GM23248 (cell line): ENCODE measurements at regions not wholly inside any gene's neighbourhood (a gene's known extent, or its start where the extent isn't known, plus 50 kb on each side); places are given as distances from the start of the nearest gene placed in this dataset.

ENCODE experiments used
- DNase-seq: peaks from one replicate; pipeline ENCODE4 v3.0.0-alpha.2; 2015
- H2AFZ ChIP-seq: fragments of 200-600 bp; sonication (generic); 2 replicates; pipeline ENCODE4 v1.6.1; 2016; ENCODE audit warnings: antibody characterized with exemption
- H3F3A ChIP-seq: fragments of 200-600 bp; sonication (generic); 2 replicates; pipeline ENCODE4 v1.6.1; 2016; ENCODE audit warnings: mild to moderate bottlenecking, antibody characterized with exemption, mixed run types; ENCODE audit not compliant: insufficient read depth
- H3K27ac ChIP-seq: fragments of 200-600 bp; sonication (generic); 2 replicates; pipeline ENCODE4 v1.5.1; 2016; ENCODE audit warnings: mild to moderate bottlenecking
- H3K27me3 ChIP-seq: fragments of 200-600 bp; sonication (generic); replicated peaks from 2 replicates; pipeline ENCODE4 v1.6.1; 2016; ENCODE audit warnings: mild to moderate bottlenecking; ENCODE audit not compliant: insufficient read depth
- H3K36me3 ChIP-seq: fragments of 200-600 bp; sonication (generic); 2 replicates; pipeline ENCODE4 v1.6.1; 2016; ENCODE audit warnings: low read depth, mild to moderate bottlenecking
- H3K4me1 ChIP-seq: fragments of 200-600 bp; sonication (generic); 2 replicates; pipeline ENCODE4 v1.6.1; 2016; ENCODE audit warnings: mild to moderate bottlenecking; ENCODE audit not compliant: insufficient read depth
- H3K4me2 ChIP-seq: fragments of 200-600 bp; sonication (generic); one replicate; pipeline ENCODE4 v1.6.1; 2016; ENCODE audit warnings: mild to moderate bottlenecking; ENCODE audit not compliant: unreplicated experiment
- H3K4me3 ChIP-seq: fragments of 200-600 bp; sonication (generic); 2 replicates; pipeline ENCODE4 v1.5.1; 2016; ENCODE audit warnings: mild to moderate bottlenecking
- H3K79me2 ChIP-seq: fragments of 200-600 bp; sonication (generic); 2 replicates; pipeline ENCODE4 v1.6.1; 2016; ENCODE audit warnings: mild to moderate bottlenecking; ENCODE audit not compliant: insufficient read depth
- H3K9ac ChIP-seq: fragments of 200-600 bp; sonication (generic); 2 replicates; pipeline ENCODE4 v1.6.1; 2016; ENCODE audit warnings: mild to moderate bottlenecking
- H3K9me2 ChIP-seq: fragments of 200-600 bp; sonication (generic); 2 replicates; pipeline ENCODE4 v1.6.1; 2016; ENCODE audit warnings: mixed run types, mild to moderate bottlenecking, moderate library complexity; ENCODE audit not compliant: insufficient read depth
- H3K9me3 ChIP-seq: fragments of 200-600 bp; sonication (generic); one replicate; pipeline ENCODE4 v1.6.1; 2017; ENCODE audit warnings: low read depth
- H4K20me1 ChIP-seq: fragments of 200-600 bp; sonication (generic); 2 replicates; pipeline ENCODE4 v1.6.0; 2016; ENCODE audit not compliant: insufficient read depth
- EZH2 ChIP-seq: fragments of 200-600 bp; sonication (generic); IDR thresholded peaks from 2 replicates; pipeline ENCODE4 v1.6.1; 2018; ENCODE audit warnings: antibody characterized with exemption, mild to moderate bottlenecking; ENCODE audit not compliant: insufficient read depth, poor library complexity, severe bottlenecking
- EZH2phosphoT487 ChIP-seq: fragments of 200-600 bp; sonication (generic); IDR thresholded peaks from 2 replicates; pipeline ENCODE4 v1.6.1; 2018; ENCODE audit warnings: antibody characterized with exemption, moderate library complexity, mild to moderate bottlenecking, low read depth; ENCODE audit not compliant: insufficient read depth
- WGBS, 2 experiments: methylation state at CpG; one replicate each; pipeline ENCODE4 v1.1.6; 2015 to 2017; ENCODE audit warnings: low lambda C conversion rate in 2 of 2, low coverage in 1 of 2; ENCODE audit errors: missing lambda C conversion rate in 2 of 2; 5-methylcytosine and 5-hydroxymethylcytosine counted together
- in situ Hi-C: fragments of 300-500 bp; cut with MboI; formaldehyde crosslinking; loops from 2 replicates; pipeline ENCODE4 v1.15.0; 2020

- no peak overlapping the region for H3K4me3 ChIP-seq
- H3K9me2 ChIP-seq: no peaks in the 10 kb centered on the region
- no peak overlapping the region for H3K27ac ChIP-seq
- no peaks in the 10 kb centered on the region for H3F3A ChIP-seq
- H3K9me3 ChIP-seq: no peaks in the 10 kb centered on the region
- TF ChIP-seq EZH2phosphoT487 (no peak), EZH2 (no peak)
- no peaks in the 10 kb centered on the region for H3K79me2 ChIP-seq
- no peaks in the 10 kb centered on the region for H3K4me1 ChIP-seq
- in situ Hi-C loops: no loop called here
- 58 to 63% methylated on average over 8 to 9 of the region's 9 CpGs for WGBS, 2 experiments
- DNase-seq: no peak
- H3K36me3 ChIP-seq: no peaks in the 10 kb centered on the region
- H2AFZ ChIP-seq: no peak overlapping the region
- peaks cover 8% of the 10 kb centered on the region; the same call in 1 of the 2 replicates for H3K27me3 ChIP-seq
- H3K9ac ChIP-seq: no peak overlapping the region
- no peaks in the 10 kb centered on the region for H4K20me1 ChIP-seq
- no peak overlapping the region for H3K4me2 ChIP-seq
These were observed 72.2 kb upstream of the PTCH1 start for GRCh38 chr9:95588724-95589588.

GRCh38 chr9:95587021-95587964, 70.5 kb upstream of the PTCH1 start:
- no peaks in the 10 kb centered on the region for H3K9me2 ChIP-seq
- no peak overlapping the region for H3K9ac ChIP-seq
- no peaks in the 10 kb centered on the region for H3K4me1 ChIP-seq
- peaks cover 9% of the 10 kb centered on the region; the same call in 1 of the 2 replicates for H3K27me3 ChIP-seq
- H4K20me1 ChIP-seq: no peaks in the 10 kb centered on the region
- H3K79me2 ChIP-seq: no peaks in the 10 kb centered on the region
- no peak for DNase-seq
- in situ Hi-C loops: no loop called here
- no peak overlapping the region for H3K4me2 ChIP-seq
- H3K36me3 ChIP-seq: no peaks in the 10 kb centered on the region
- no peaks in the 10 kb centered on the region for H3F3A ChIP-seq
- no peak overlapping the region for H3K4me3 ChIP-seq
- H3K9me3 ChIP-seq: no peaks in the 10 kb centered on the region
- no peak overlapping the region for H2AFZ ChIP-seq
- 56 to 62% methylated on average over 10 of the region's 10 CpGs for WGBS, 2 experiments
- no peak overlapping the region for H3K27ac ChIP-seq
- TF ChIP-seq EZH2: no peak
- TF ChIP-seq EZH2phosphoT487: no peak

- Histone ChIP-seq H3K79me2 (no peaks in the 10 kb centered on the region), H3K4me3 (no peak overlapping the region), H3K36me3 (no peaks in the 10 kb centered on the region), H3K4me2 (no peak overlapping the region), H3K4me1 (no peaks in the 10 kb centered on the region), H3K27me3 (peaks cover 9% of the 10 kb centered on the region; the same call in 1 of the 2 replicates), H3F3A (no peaks in the 10 kb centered on the region), H2AFZ (no peak overlapping the region), H4K20me1 (no peaks in the 10 kb centered on the region), H3K9ac (no peak overlapping the region), H3K27ac (no peak overlapping the region), H3K9me3 (no peaks in the 10 kb centered on the region), H3K9me2 (no peaks in the 10 kb centered on the region)
- 73 to 79% methylated on average over 8 of the region's 8 CpGs for WGBS, 2 experiments
- TF ChIP-seq EZH2phosphoT487 (no peak), EZH2 (no peak)
- no peak for DNase-seq
- in situ Hi-C loops: no loop called here
These were observed 69.6 kb upstream of the PTCH1 start for GRCh38 chr9:95586326-95586725.

DNA sequence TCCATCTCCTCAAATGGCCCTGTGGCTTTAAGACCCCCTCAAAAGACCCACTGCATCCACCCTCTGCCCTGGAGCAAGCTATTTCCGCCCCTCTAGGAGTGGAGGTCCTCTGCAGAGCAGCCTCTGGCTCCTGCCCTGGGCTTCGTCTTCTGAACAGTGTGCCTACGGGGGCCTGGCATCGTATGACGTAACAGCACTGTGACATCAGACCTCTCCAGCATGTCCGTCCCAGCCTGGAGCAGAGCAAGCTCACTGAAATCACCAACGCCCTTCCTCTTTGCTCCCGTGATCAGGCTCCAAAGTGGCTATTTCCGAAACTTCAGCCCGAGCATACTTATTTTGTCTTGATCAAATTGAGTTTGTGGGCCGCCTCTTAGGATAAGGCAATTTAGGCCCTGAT, 69.1 kb upstream of the PTCH1 start:
- in situ Hi-C loops: no loop called here
- H3K9me3 ChIP-seq: no peaks in the 10 kb centered on the region
- H3F3A ChIP-seq: no peaks in the 10 kb centered on the region
- H3K4me2 ChIP-seq: no peak overlapping the region
- no peaks in the 10 kb centered on the region for H3K4me1 ChIP-seq
- H3K4me3 ChIP-seq: no peak overlapping the region
- H3K79me2 ChIP-seq: no peaks in the 10 kb centered on the region
- H3K36me3 ChIP-seq: no peaks in the 10 kb centered on the region
- no peak overlapping the region for H3K27ac ChIP-seq
- TF ChIP-seq EZH2phosphoT487: no peak
- TF ChIP-seq EZH2: no peak
- 55 to 56% methylated on average over 11 of the region's 11 CpGs for WGBS, 2 experiments
- H3K9ac ChIP-seq: no peak overlapping the region
- DNase-seq: no peak
- no peak overlapping the region for H2AFZ ChIP-seq
- no peaks in the 10 kb centered on the region for H4K20me1 ChIP-seq
- no peaks in the 10 kb centered on the region for H3K9me2 ChIP-seq
- H3K27me3 ChIP-seq: 0 out of 2 replicates have a peak, but pooled peaks cover 4% of the 10 kb centered on the region
